GM18507 (cell line): ENCODE measurements at regions not wholly inside any gene's neighbourhood (a gene's known extent, or its start where the extent isn't known, plus 50 kb on each side); places are given as distances from the start of the nearest gene placed in this dataset.

Source experiments
- DNase-seq: peaks from one replicate; pipeline ENCODE4 v3.0.0; 2011; ENCODE audit warnings: low read depth; ENCODE audit not compliant: insufficient read length; ENCODE audit errors: extremely low spot score
- FAIRE-seq: peaks from 2 replicates; lab custom pipeline; 2011; peaks lifted over from hg19 to GRCh38; lab: Jason Lieb, UNC

DNA sequence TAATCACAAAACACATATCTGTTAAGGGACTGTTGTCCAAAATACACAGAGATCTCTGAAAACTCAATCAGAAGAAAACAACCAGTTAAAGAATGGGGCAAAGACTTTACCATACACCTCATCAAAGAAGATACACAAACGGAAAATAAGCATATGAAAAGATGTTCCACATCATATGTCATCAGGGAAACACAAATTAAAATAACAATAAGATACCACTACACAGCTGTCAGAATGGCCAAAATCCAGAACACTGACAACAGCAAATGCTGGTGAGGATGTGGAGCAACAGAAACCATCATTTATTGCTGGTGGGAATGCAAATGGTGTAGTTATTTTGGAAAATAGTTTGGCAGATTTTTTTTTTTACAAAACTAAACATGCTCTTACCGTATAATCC, 220.5 kb upstream of the FOXN3 start:
- no peak for DNase-seq

DNA sequence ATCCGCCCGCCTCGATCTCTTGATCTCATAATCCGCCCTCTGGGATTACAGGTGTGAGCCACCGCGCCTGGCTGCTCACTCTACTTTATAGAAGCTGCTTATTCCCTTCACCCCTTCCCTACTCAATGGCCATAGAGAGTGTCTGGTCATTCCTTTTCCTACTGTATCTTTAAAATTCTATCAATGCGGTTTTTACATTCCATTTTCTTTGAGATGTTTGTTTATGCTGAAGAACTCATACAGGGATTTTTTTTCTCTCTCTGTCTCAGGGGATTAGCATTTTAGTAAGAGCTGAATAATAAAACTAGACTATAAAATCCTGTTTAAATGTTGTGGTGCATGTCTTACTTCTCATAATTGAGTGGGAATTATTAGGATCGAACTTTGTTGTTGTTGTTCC, 218.6 kb upstream of the FOXN3 start:
- no peak for DNase-seq
- FAIRE-seq: no peak

More for the DNA sequence above, 220.5 kb upstream of the FOXN3 start:
- no peak for FAIRE-seq

DNA sequence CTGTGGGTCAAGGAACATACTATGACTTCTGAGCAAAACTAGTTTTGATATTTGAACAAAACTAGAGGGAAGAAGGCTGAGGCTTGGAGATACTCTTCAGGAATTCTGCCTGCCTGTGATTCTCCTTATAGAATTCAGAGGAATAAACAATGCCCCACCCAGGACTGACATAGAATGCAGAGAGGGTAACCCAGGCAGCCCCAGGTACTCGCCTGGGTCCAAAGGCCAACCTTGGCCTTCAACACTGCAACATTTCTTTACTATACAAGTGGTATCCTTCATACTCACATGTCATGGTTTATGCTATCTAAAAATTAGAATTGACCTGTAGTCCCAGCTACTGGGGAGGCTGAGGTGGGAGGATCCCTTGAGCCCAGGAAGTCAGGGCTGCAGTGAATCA, 217.0 kb upstream of the FOXN3 start:
- FAIRE-seq: no peak
- no peak for DNase-seq

DNA sequence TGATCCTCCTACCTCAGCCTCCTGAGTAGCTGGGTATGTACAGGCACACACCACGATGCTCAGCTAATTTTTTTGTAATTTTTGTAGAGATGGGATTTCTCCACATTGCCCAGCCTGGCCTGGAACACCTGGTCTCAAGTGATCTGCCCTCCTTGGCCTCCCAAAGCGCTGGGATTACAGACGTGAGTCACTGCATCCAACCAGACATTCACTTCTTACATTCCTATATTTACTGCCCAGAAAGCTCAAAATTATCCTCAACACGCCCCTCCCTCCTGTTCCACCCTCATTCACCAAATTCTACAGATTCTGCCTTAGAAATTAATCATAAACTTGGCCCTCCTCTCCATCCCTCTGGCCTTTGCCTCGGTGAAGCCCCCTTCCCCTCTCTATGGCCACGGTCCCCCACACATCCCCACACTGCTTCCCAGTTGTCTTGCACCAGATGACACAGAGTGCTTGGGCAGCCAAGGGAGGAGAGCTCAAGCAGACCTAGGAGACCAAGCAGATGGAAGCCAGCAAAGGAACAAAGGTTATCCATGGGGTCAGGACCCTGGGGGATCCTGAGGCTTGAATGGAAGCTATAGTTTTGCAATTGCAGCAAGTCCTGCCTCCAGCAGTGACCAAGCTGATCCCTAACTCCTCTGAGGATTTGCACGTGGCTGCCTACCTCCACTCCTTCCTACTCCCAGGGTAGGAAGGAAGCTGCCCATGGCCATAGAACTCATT, 213.2 kb upstream of the FOXN3 start:
- DNase-seq (no peak), FAIRE-seq (no peak)

DNA sequence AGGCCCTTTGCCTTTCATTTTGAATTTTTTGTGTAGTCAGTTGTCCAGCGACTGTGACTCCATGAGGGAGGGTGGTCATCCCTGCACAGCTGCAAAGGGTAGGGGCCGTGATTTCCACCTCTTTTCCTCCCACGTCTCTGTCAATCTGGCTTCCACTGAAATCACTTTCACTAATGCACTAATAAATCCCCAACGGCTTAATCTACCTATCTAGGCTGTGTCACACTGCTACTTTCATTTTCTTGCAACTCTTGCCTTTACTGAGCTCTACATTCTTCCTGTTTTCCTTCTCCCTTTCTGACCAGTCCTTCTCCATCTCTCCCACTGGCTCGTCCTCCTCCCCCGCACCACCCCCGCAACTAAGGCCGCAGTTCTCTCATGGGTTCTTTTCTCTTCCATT, 212.3 kb upstream of the FOXN3 start:
- FAIRE-seq (no peak), DNase-seq (no peak)

DNA sequence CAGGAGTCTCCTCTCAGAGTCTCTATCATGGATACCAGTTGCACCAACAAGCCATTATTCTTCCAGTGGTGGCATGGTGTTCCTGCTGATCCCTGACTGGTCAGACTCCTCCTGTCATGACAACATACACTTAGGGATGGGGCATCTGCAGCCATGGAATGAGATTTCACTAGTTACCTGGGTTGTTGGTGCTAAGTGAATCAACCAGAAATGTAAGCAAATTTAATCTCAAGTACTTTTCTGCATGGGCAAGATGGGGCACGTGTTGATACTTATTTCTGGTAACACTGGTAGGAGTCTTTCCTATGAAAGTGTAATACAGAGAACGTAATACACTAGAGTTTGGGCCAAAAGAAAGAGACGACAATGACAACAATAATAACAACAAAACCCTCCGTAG, 211.5 kb upstream of the FOXN3 start:
- DNase-seq (no peak), FAIRE-seq (no peak)

DNA sequence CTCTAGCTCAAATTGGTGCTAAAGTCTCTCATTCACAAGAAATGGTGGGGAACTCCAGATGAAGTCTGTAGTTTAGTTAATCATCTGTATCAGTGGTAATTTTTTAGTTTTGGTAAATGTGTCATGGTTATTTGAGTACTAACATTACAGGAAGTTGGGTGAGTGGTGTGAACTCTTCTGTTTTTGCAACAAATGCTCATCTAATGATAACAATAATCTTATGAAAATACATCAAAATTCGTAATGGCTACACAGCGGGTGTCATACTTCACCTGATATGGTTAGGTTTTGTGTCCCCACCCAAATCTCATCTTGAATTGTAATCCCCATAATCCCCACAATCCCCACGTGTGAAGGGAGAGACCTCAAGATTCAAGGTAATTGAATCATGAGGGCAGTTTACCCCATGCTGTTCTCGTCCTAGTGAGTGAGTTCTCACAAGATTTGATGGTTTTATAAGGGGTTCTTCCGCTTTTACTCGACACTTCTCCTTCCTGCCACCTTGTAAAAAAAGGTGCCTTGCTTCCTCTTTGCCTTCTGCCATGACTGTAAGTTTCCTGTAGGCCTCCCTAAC, 209.3 kb upstream of the FOXN3 start:
- DNase-seq: no peak
- peak; percentile 78 for FAIRE-seq

DNA sequence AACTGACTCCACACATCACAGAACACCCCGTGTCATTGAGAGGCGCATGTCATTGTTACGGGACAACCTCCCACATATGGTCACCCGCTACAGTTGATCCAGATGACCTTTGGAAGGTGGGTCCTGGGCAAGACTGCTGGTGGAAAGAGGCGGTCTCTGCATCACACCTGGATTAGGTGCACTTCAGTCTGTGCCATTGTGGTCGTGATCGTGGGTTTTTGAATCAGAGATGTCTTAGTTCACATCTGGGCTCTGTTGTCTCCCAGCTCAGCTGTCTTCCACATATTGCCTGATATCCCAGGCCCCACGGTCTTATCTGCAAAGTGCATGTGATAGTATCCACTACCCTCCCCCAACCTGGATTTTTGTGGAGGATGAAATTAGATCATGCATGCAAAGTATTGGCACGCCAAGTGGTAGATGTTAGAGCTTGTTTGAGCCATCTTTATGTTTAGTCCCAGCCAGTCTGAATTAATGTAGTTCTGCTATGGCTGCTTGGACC, 208.7 kb upstream of the FOXN3 start:
- FAIRE-seq (no peak), DNase-seq (no peak)

DNA sequence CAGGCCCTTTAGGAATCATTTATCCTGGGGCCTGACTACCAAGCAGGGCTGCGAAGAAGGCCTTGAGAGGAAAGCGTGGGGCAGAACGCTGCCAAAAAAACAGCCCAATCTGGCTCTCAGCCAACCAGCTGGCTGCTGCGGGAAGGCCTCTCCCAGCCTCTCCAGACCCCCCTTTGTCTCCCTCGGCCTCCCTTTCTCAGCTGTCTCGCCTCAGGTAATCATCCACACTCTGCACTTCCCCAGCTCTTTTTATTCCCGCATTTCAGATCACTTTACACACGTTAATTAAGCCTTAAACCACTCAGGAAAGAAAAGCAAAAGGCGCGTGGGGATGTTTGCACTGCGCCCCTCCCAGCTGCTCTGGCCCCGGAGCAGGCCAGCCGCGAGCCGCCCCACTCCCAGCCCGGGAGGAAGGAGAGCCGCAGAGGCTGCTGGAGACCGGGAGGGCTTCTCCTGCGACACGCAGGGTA, 208.2 kb upstream of the FOXN3 start:
- DNase-seq: no peak
- FAIRE-seq: no peak

DNA sequence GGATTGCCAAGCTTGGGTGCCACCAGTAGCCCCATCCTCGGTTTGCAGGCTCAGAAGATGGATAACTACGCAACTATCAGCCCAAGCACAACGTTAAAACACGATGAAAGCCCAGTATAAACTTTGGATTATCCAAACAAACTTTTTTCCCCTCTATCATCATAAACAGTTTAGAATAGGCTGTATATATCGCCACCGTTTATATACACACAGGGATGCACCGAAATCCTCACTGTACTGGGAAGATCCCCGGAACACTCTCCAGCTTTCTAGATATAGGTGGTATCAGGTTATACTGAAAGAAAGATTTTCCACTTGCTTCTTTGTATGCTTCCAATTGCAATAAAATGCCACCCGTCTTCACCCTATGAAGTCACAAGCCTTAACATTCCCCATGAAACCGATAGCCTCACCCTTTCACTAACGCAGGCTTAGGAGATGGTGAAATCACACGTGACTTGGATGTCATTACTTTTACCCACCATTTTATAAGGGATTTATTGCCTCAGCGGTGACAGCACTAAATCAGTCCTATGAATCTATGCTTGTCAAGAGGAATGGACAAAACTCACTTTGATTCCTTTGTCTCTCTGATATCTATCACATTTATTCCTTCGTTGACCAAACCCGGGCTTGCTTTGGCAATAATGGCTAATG, 207.6 kb upstream of the FOXN3 start:
- FAIRE-seq (no peak), DNase-seq (no peak)

DNA sequence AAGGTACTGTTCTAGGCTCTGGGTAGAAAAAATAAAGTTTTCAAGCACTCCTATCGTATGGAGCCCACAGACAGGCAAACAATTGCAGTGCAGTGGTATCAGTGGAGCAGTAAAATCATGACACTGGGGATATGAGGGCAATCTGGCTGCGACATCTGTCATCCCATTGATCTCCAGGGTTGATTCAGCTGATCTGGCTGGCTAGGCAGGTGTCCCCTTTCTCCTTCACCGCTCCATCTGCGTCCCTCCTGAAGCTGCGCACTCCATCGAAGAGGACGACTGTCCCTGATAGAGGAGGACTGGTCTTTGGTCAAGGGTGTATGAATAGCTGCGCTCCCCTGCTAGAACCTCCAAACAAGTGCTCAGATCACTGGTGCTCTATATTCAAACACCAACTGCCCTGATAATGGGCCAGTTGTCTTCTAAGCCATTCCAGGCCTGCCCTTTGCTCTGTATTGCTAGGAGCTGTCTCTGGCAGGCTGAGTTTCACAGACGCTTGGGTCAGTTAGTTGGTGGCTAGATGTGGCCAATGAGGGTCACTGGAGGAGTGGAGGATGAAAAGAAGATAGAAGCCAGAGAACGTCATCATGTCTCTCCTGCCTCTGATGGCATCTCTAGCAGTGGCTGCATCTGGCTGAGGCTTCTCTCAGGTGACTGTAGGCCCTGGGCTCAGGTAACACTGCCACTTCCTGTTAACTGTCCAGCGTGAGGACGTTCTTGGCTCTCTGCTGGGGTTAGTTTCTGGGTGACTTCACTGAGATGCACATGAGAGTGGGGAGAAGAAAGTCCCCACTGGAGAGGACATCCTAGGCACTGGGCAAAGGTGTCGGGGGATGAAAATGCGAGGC, 205.0 kb upstream of the FOXN3 start:
- no peak for DNase-seq
- FAIRE-seq: no peak

DNA sequence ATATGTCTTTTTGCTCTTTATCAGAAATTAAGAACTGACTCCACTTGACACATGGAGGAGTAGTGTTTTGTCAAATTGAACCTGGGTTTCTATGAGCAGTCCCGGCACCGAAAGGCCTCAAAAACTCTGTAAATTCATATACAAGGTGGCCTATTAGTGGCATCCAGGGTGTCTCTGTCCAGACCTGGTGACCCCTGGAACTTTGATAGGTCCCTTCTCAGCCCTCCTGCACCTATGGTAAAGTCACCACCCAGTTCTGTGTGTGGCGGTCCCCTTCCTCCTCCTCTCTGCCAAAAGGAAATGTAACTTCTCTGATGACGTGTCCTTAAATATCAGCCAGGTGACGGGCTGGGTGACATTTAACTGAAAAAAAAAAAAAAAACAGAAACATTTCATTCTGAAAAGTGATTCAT, 204.0 kb upstream of the FOXN3 start:
- FAIRE-seq (no peak), DNase-seq (no peak)

DNA sequence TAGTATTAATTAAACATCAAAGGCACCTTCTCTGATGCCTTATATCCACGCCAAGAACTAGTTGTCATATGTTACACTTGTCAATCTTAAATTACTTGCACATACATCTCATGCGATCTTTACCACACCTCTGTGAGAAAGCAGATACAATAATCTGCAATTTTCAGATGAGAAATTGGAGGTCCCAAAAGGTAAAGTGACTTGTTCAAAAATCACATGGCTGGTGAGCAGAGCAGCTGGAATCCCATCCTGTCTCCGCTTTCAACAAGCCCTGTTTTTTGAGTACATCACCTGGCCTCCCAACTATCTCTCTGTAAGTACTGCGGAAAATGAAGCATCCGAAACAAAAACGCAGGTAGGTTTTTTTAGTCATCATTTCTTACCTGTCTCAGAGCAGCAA, 203.4 kb upstream of the FOXN3 start:
- FAIRE-seq: no peak
- DNase-seq: no peak

DNA sequence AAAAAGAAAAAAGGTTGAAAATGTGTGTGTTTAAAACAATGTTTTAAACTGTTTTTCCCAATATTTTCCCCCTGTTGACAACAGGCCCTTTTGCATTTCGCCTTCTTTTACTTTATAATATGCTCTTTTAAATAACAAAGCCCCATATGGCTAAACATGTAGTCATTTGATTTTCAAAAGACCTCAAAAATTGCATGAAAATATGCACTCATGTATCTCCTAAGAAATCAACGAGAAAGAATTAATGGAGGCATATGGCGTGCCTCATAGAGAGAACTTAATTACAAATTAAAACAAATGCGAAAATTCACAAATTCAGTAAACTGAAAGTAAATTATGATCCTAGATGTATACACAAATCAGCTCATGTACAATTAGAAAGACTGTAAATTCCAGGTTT, 202.6 kb upstream of the FOXN3 start:
- DNase-seq (no peak), FAIRE-seq (no peak)

DNA sequence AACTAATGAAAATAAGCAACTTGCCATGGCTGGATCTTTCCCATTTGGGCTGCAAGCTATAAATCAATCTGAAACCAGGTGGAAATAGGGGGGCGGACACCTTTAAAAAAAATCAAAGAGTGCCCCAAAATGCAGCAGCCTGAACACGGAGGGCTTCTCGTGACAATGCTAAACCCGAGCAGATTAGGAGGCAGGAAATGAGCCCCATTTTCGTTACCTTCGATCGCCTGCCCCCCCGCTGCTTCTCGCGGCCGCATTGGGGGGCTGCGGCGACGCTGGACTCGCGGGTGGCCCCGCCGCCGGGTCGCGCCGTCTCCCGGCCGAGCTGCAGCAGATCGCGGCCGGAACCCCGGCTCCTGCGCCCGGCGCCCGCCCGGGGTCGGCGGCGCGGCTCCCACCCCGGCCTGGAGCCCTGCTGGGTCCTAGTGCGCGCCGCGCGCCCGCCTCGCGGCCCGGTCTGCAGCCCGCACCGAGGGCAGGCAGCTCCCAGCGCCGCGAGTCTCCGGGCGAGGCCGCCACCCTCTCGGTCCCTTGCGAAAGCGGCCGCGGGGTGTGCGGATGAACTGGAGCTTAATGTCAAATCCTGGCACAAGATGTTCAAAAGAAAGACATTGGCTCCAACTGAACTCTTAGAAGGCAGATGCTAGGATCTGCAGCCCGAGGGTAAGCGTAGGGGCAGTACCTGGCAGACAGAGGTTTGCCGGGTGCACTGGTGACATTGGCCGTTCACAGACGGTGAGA, 201.9 kb upstream of the FOXN3 start:
- FAIRE-seq (peak; percentile 15), DNase-seq (peak; percentile 54)

DNA sequence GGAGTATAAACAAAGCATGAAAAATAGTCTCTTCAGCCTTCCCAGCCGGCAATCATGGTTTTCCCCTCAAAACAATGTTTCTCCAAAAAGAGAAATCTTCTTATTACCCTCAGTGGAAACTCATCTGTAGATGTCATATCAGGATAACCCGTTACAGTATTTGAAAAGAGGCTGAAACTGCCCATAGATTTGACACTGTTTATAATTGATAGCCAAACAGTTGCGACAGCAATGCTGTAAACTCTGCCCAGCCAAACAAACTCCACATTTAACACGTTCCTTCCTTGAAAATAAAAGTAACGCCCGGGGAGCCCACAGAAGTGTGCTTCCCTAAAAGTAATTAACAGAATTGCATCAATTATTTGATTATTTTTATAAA, 201.3 kb upstream of the FOXN3 start:
- DNase-seq (no peak), FAIRE-seq (peak; percentile 26)

DNA sequence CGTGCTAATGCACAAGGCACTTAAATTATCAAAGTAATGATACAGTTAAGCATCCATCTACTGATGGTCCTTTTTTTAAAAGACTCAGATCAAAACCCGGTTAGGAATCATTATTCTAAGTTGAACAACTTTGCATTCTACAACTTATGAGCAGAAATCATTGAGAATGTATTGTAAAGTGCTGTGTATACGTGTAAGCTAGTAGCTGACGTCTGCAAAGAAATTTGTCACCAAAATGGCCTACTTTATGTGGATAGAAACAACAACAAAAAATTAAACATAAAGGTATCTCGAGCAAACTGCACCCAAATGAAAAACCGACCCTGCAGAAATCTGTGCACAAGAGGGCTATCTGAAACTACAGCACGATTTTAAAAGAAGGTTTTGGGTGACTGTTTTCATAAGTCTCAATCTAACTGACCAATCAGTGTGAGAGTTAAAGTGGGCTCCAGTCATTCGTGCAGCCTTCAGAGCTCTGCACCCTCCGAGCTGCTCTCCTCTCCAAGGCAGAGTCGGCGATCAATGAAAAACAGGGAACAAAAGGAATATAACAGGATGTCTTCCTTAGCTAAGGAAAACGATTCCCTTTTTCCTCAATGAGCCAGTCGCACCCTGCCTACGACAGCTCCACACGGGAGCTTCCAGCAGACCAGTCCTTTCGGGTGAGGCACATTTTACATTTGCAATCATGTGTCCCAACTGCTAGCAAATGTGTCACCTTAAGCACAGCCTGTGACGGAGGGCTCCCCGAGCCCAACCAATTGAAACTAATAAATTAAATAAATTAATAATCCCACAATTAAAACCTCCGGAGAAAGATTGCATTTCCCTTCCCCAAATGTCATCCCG, 200.7 kb upstream of the FOXN3 start:
- DNase-seq (no peak), FAIRE-seq (peak; percentile 56)

DNA sequence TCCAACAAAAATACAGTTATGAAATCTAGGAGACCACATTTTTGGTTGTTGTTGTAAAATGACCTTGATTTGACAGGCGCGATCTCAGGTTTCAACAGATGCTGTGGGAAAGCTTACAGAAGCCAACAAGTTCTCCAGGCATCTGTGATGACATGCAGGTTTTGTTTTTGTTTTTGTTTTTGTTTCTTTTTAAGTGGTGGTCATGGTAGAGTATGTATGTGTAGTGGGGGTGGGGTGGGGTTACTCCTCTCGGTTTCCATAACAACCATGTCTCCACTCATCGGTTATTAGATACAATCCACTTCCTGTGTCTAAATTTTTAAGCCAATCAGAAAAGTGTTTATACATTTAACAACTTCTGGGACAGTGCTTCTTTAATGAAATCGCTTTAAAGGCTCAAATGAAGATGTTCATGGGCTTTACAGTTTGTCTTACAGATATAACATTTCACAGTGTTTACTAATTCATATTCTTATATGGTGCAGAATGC, 199.9 kb upstream of the FOXN3 start:
- FAIRE-seq: peak; percentile 80

More for the DNA sequence above, 199.9 kb upstream of the FOXN3 start:
- no peak for DNase-seq
